Left lung (tissue), 4 donors: ENCODE measurements at regions not wholly inside any gene's neighbourhood (a gene's known extent, or its start where the extent isn't known, plus 50 kb on each side); places are given as distances from the start of the nearest gene placed in this dataset.

Experiments used
- ATAC-seq: fragments of 200-7000 bp; cut with Tn5 transposase; one replicate; pipeline ENCODE4 v1.9.1; 2020; ENCODE audit warnings: moderate library complexity
- DNase-seq, 4 donors: peaks; one replicate each; pipeline ENCODE4 v3.0.0-alpha.2; 2013 to 2020
- H3K27ac ChIP-seq, 2 donors: fragments of 200-600 bp; sonication (generic) in 1 of 2; one replicate each; pipeline versions ENCODE4 v1.5.0 to v1.8.0; 2020 to 2021
- H3K27me3 ChIP-seq, 2 donors: fragments of 200-600 bp; sonication (generic) in 1 of 2; one replicate each; pipeline versions ENCODE4 v1.5.0 to v1.8.0; 2020 to 2021
- H3K36me3 ChIP-seq, 2 donors: fragments of 200-600 bp; sonication (generic) in 1 of 2; one replicate each; pipeline versions ENCODE4 v1.5.0 to v1.8.0; 2020 to 2021
- H3K4me1 ChIP-seq, 2 donors: fragments of 200-600 bp; one replicate each; pipeline ENCODE4 v1.8.0; 2021
- H3K4me3 ChIP-seq, 2 donors: fragments of 200-600 bp; sonication (generic) in 1 of 2; one replicate each; pipeline versions ENCODE4 v1.5.0 to v1.8.0; 2020 to 2021; ENCODE audit warnings: mild to moderate bottlenecking in 1 of 2
- H3K9me3 ChIP-seq, 2 donors: fragments of 200-600 bp; sonication (generic) in 1 of 2; one replicate each; pipeline versions ENCODE4 v1.5.0 to v1.8.0; 2020 to 2021
- CTCF ChIP-seq, 2 donors: fragments of 200-600 bp; sonication (generic) in 1 of 2; IDR thresholded peaks; one replicate each; pipeline versions ENCODE4 v1.5.0 to v1.8.0; 2021; ENCODE audit warnings: antibody characterized with exemption in 2 of 2
- intact Hi-C, 2 donors: fragments of 100-400 bp; cut with DNase I; formaldehyde crosslinking; loops; one replicate each; pipeline versions ENCODE4 v1.11.2 to v1.14.2; 2022
- donor health status: DM: no; HTN: yes; CAD: no.
- donor health status: DM: no; HTN: no; CAD: no.

- TF ChIP-seq CTCF (IDR thresholded peaks at IDR 0.05), result no peak
- Histone ChIP-seq H3K4me3 (no peak overlapping the region), H3K36me3 (no peaks in the 10 kb centered on the region), H3K4me1 (no peaks in the 10 kb centered on the region), H3K9me3 (peaks cover 0 to 5% of the 10 kb centered on the region in 2 donors), H3K27ac (no peak overlapping the region), H3K27me3 (no peaks in the 10 kb centered on the region)
- no peak for ATAC-seq
- DNase-seq, result no peak
- intact Hi-C loops, result no loop called here
Observed at GRCh38 chr21:34192646-34193285, 119.4 kb downstream of the MRPS6 start.

- Histone ChIP-seq H3K27me3 (no peaks in the 10 kb centered on the region), H3K4me3 (no peak overlapping the region), H3K27ac (no peak overlapping the region), H3K9me3 (no peaks in the 10 kb centered on the region), H3K4me1 (peaks cover 0 to 25% of the 10 kb centered on the region in 2 donors), H3K36me3 (no peaks in the 10 kb centered on the region)
- intact Hi-C loops, result no loop called here
- no peak for TF ChIP-seq CTCF (IDR thresholded peaks at IDR 0.05)
- DNase-seq, result no peak
- ATAC-seq, result no peak
Observed at GRCh38 chr21:34195335-34195734, 122.0 kb downstream of the MRPS6 start.

GRCh38 chr21:34196996-34197395 is 123.6 kb downstream of the MRPS6 start:
- Histone ChIP-seq H3K4me3 (no peak overlapping the region), H3K9me3 (no peaks in the 10 kb centered on the region), H3K36me3 (no peaks in the 10 kb centered on the region), H3K4me1 (peaks cover 3 to 41% of the 10 kb centered on the region in 2 donors), H3K27me3 (no peaks in the 10 kb centered on the region), H3K27ac (no peak overlapping the region)
- no peak for TF ChIP-seq CTCF (IDR thresholded peaks at IDR 0.05)
- DNase-seq (no peak), ATAC-seq (no peak)
- intact Hi-C loops, result no loop called here

GRCh38 chr21:34197561-34197960 is 124.2 kb downstream of the MRPS6 start:
- Histone ChIP-seq H3K27me3 (no peaks in the 10 kb centered on the region), H3K4me3 (no peak overlapping the region), H3K36me3 (no peaks in the 10 kb centered on the region), H3K27ac (peak overlapping the region in 1 of 2 donors; percentile 95), H3K4me1 (peaks cover 3 to 44% of the 10 kb centered on the region in 2 donors), H3K9me3 (no peaks in the 10 kb centered on the region)
- DNase-seq, result no peak
- no peak for ATAC-seq
- TF ChIP-seq CTCF (IDR thresholded peaks at IDR 0.05), result no peak
- intact Hi-C loops, result no loop called here

GRCh38 chr21:34198231-34199120 is 125.1 kb downstream of the MRPS6 start:
- ATAC-seq (no peak), DNase-seq (no peak)
- no peak for TF ChIP-seq CTCF (IDR thresholded peaks at IDR 0.05)
- Histone ChIP-seq H3K27ac (peak overlapping the region in 1 of 2 donors; percentile 95), H3K9me3 (no peaks in the 10 kb centered on the region), H3K4me3 (no peak overlapping the region), H3K27me3 (no peaks in the 10 kb centered on the region), H3K4me1 (peaks cover 3 to 53% of the 10 kb centered on the region in 2 donors), H3K36me3 (no peaks in the 10 kb centered on the region)
- intact Hi-C loops, result no loop called here
